ENCODE measurements at regions not wholly inside any gene's neighbourhood (a gene's known extent, or its start where the extent isn't known, plus 50 kb on each side); places are given as distances from the start of the nearest gene placed in this dataset.

- TF ChIP-seq CTCF (IDR thresholded peaks at IDR 0.05; ENCODE audit: low read depth, low read length): no peak
- in situ Hi-C loops (cut with HindIII; ENCODE audit: low sequenced_read_pairs): no loop called here
- no peak overlapping the region for H3K4me3 ChIP-seq (ENCODE audit: low read depth, low read length)
- DNase-seq (ENCODE audit: low read depth, low spot score): no peak
Observed at GRCh38 chr2:226137201-226137811, 662.3 kb downstream of the IRS1 start.

GRCh38 chr2:226136739-226137138 is 662.9 kb downstream of the IRS1 start:
- TF ChIP-seq CTCF (IDR thresholded peaks at IDR 0.05; ENCODE audit: low read depth, low read length): no peak
- in situ Hi-C loops (cut with HindIII; ENCODE audit: low sequenced_read_pairs): no loop called here
- H3K4me3 ChIP-seq (ENCODE audit: low read depth, low read length): no peak overlapping the region
- DNase-seq (ENCODE audit: low read depth, low spot score): no peak

- no peak for TF ChIP-seq CTCF (IDR thresholded peaks at IDR 0.05; ENCODE audit: low read depth, low read length)
- no peak overlapping the region for H3K4me3 ChIP-seq (ENCODE audit: low read depth, low read length)
- in situ Hi-C loops (cut with HindIII; ENCODE audit: low sequenced_read_pairs): no loop called here
- no peak for DNase-seq (ENCODE audit: low read depth, low spot score)
Observed at GRCh38 chr2:226135861-226136548, 663.6 kb downstream of the IRS1 start.

GRCh38 chr2:226132323-226133215 is 667.1 kb downstream of the IRS1 start:
- in situ Hi-C loops (cut with HindIII; ENCODE audit: low sequenced_read_pairs): no loop called here
- DNase-seq (ENCODE audit: low read depth, low spot score): no peak
- no peak overlapping the region for H3K4me3 ChIP-seq (ENCODE audit: low read depth, low read length)
- TF ChIP-seq CTCF (IDR thresholded peaks at IDR 0.05; ENCODE audit: low read depth, low read length): no peak

GRCh38 chr2:226131299-226131784 is 668.3 kb downstream of the IRS1 start:
- no peak for DNase-seq (ENCODE audit: low read depth, low spot score)
- no peak overlapping the region for H3K4me3 ChIP-seq (ENCODE audit: low read depth, low read length)
- no peak for TF ChIP-seq CTCF (IDR thresholded peaks at IDR 0.05; ENCODE audit: low read depth, low read length)
- in situ Hi-C loops (cut with HindIII; ENCODE audit: low sequenced_read_pairs): no loop called here

GRCh38 chr2:226130192-226130591 is 669.4 kb downstream of the IRS1 start:
- no peak overlapping the region for H3K4me3 ChIP-seq (ENCODE audit: low read depth, low read length)
- TF ChIP-seq CTCF (IDR thresholded peaks at IDR 0.05; ENCODE audit: low read depth, low read length): no peak
- in situ Hi-C loops (cut with HindIII; ENCODE audit: low sequenced_read_pairs): no loop called here
- DNase-seq (ENCODE audit: low read depth, low spot score): peak; percentile 34
